Neuronal stem cell (in vitro differentiated cells): ENCODE measurements at regions not wholly inside any gene's neighbourhood (a gene's known extent, or its start where the extent isn't known, plus 50 kb on each side); places are given as distances from the start of the nearest gene placed in this dataset.
A peak's percentile ranks its signal among the peaks of the same experiment; 100 is the strongest.

Experiments
- DNase-seq: peaks from one replicate; pipeline ENCODE4 v3.0.0-alpha.2; 2013; ENCODE audit warnings: low spot score
- H2AFZ ChIP-seq: one replicate; pipeline ENCODE4 v1.6.1; 2013; ENCODE audit warnings: mild to moderate bottlenecking, low read length, inconsistent platforms
- H2AK5ac ChIP-seq: 2 replicates; pipeline ENCODE4 v1.6.1; 2013; ENCODE audit warnings: low read depth, mild to moderate bottlenecking, inconsistent platforms, low read length, moderate library complexity, mixed read lengths
- H2BK120ac ChIP-seq: 2 replicates; pipeline ENCODE4 v1.6.1; 2013; ENCODE audit warnings: low read depth, mild to moderate bottlenecking, inconsistent platforms, low read length, moderate library complexity, mixed read lengths
- H2BK12ac ChIP-seq: one replicate; pipeline ENCODE4 v1.6.1; 2013; ENCODE audit warnings: low read length, inconsistent platforms
- H2BK15ac ChIP-seq: 2 replicates; pipeline ENCODE4 v1.6.1; 2013; ENCODE audit warnings: mild to moderate bottlenecking, low read length, inconsistent platforms, mixed read lengths
- H2BK5ac ChIP-seq: one replicate; pipeline ENCODE4 v1.6.1; 2013; ENCODE audit warnings: inconsistent platforms, mild to moderate bottlenecking, low read length, moderate library complexity
- H3K14ac ChIP-seq: one replicate; pipeline ENCODE4 v1.6.1; 2013; ENCODE audit warnings: low read length, inconsistent platforms
- H3K18ac ChIP-seq: 2 replicates; pipeline ENCODE4 v1.6.1; 2013; ENCODE audit warnings: low read length, inconsistent platforms
- H3K23ac ChIP-seq: 2 replicates; pipeline ENCODE4 v1.6.1; 2013; ENCODE audit warnings: low read depth, mild to moderate bottlenecking, mixed read lengths, low read length, inconsistent platforms; ENCODE audit not compliant: poor library complexity
- H3K27ac ChIP-seq: replicated peaks from 3 replicates; pipeline ENCODE4 v1.5.1; 2013; ENCODE audit warnings: low read length, inconsistent platforms
- H3K27me3 ChIP-seq, 3 experiments: 2 replicates each; pipeline ENCODE4 v1.6.1; 2013; ENCODE audit warnings: low read length in 3 of 3, mild to moderate bottlenecking in 2 of 3, inconsistent platforms in 1 of 3, low read depth in 1 of 3, mixed read lengths in 1 of 3, moderate library complexity in 1 of 3; ENCODE audit not compliant: control insufficient read depth in 3 of 3, insufficient read depth in 3 of 3
- H3K36me3 ChIP-seq, 2 donors: replicated peaks in 1 of 2; 2 replicates each; pipeline ENCODE4 v1.6.1; 2013; ENCODE audit warnings: low read length in 2 of 2; ENCODE audit not compliant: control insufficient read depth in 2 of 2, insufficient read depth in 2 of 2
- H3K4ac ChIP-seq: 2 replicates; pipeline ENCODE4 v1.6.1; 2013; ENCODE audit warnings: inconsistent platforms, mild to moderate bottlenecking, low read length, moderate library complexity
- H3K4me1 ChIP-seq, 2 donors: 1 replicate in 1 of 2; 2 replicates in 1 of 2; pipeline ENCODE4 v1.6.1; 2013; ENCODE audit warnings: low read length in 2 of 2, low read depth in 1 of 2; ENCODE audit not compliant: control insufficient read depth in 2 of 2, insufficient read depth in 1 of 2
- H3K4me2 ChIP-seq: one replicate; pipeline ENCODE4 v1.6.1; 2013; ENCODE audit warnings: mild to moderate bottlenecking, low read length, inconsistent platforms; ENCODE audit not compliant: insufficient read depth, poor library complexity, severe bottlenecking
- H3K4me3 ChIP-seq, 2 donors: 2 replicates each; pipeline ENCODE4 v1.5.1; 2013; ENCODE audit warnings: low read length in 2 of 2, mild to moderate bottlenecking in 2 of 2, inconsistent platforms in 1 of 2, moderate library complexity in 1 of 2
- H3K79me1 ChIP-seq: one replicate; pipeline ENCODE4 v1.6.1; 2013; ENCODE audit warnings: low read depth, mild to moderate bottlenecking, inconsistent platforms, low read length, moderate library complexity
- H3K9ac ChIP-seq: one replicate; pipeline ENCODE4 v1.6.1; 2013; ENCODE audit warnings: mild to moderate bottlenecking, low read depth, low read length, inconsistent platforms; ENCODE audit not compliant: poor library complexity
- H3K9me3 ChIP-seq, 2 donors: replicated peaks in 1 of 2; 2 replicates each; pipeline versions ENCODE3 to v1.6.1; 2013; ENCODE audit warnings: low read length in 2 of 2, mild to moderate bottlenecking in 2 of 2, inconsistent platforms in 1 of 2, low read depth in 1 of 2, mixed read lengths in 1 of 2, moderate library complexity in 1 of 2; ENCODE audit not compliant: control insufficient read depth in 2 of 2, insufficient read depth in 1 of 2
- H4K8ac ChIP-seq: one replicate; pipeline ENCODE4 v1.6.1; 2013; ENCODE audit warnings: low read depth, mild to moderate bottlenecking, inconsistent platforms, low read length, moderate library complexity
- H4K91ac ChIP-seq: one replicate; pipeline ENCODE4 v1.6.1; 2013; ENCODE audit warnings: low read length, low read depth, mild to moderate bottlenecking, inconsistent platforms; ENCODE audit not compliant: poor library complexity
- WGBS, 2 donors: extraction: QIAGEN DNeasy Blood & Tissue Kit; methylation state at CpG; one replicate each; pipeline ENCODE4 v1.1.7; 2013; ENCODE audit warnings: missing lambda C conversion rate in 2 of 2, mixed read lengths in 1 of 2; ENCODE audit not compliant: insufficient read length in 2 of 2, insufficient replicate concordance in 1 of 2; ENCODE audit errors: extremely low coverage in 2 of 2; 5-methylcytosine and 5-hydroxymethylcytosine counted together

DNA sequence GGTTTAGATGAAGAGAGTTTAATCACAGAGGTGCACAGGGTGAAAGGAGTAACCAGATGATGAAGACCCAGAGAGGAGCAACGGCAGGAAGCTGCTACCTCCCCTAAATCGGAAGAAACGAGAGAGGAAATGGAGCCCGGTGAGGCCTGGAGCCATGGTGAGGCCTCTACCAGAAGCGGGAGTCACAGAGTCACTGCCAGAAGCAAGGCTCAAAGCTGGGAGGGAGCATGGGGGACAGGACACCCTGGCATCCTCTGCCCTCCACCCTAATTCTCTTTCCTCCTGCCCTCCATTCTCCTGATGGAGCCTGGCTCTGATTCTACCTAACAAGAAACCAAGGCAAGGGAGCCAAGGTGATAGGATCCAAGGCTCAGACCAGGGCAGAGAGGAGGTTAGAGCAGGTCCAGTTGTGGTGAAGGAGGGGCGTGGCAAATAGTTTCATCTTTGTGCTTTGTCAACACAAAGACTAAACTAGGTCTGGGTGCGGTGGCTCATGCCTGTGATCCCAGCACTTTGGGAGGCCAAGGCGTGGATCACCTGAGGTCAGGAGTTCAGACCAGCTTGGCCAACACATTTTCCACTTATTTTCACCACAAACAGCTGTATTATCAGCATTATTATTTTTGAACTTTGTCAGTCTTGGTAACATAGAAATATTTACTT, 134.4 kb upstream of the RAI14 start:
- Histone ChIP-seq H3K27me3 (no peaks in the 10 kb centered on the region), H3K14ac (no peak overlapping the region), H2BK15ac (no peak overlapping the region), H3K4ac (no peak overlapping the region), H3K18ac (no peak overlapping the region), H4K91ac (no peak overlapping the region), H3K79me1 (no peaks in the 10 kb centered on the region), H2BK12ac (no peak overlapping the region), H3K9ac (no peak overlapping the region), H3K23ac (no peak overlapping the region), H2BK120ac (no peak overlapping the region), H2AFZ (peak overlapping the region; percentile 18), H3K36me3 (no peaks in the 10 kb centered on the region), H3K9me3 (no peaks in the 10 kb centered on the region), H3K4me2 (no peak overlapping the region), H4K8ac (no peak overlapping the region), H2AK5ac (no peak overlapping the region), H3K4me3 (no peak overlapping the region), H3K4me1 (peaks cover 0 to 5% of the 10 kb centered on the region in 2 donors), H2BK5ac (no peak overlapping the region), H3K27ac (no peak overlapping the region)
- DNase-seq, result no peak
- no CpG with 5 or more reads among the region's 8 CpGs for WGBS, 2 donors

DNA sequence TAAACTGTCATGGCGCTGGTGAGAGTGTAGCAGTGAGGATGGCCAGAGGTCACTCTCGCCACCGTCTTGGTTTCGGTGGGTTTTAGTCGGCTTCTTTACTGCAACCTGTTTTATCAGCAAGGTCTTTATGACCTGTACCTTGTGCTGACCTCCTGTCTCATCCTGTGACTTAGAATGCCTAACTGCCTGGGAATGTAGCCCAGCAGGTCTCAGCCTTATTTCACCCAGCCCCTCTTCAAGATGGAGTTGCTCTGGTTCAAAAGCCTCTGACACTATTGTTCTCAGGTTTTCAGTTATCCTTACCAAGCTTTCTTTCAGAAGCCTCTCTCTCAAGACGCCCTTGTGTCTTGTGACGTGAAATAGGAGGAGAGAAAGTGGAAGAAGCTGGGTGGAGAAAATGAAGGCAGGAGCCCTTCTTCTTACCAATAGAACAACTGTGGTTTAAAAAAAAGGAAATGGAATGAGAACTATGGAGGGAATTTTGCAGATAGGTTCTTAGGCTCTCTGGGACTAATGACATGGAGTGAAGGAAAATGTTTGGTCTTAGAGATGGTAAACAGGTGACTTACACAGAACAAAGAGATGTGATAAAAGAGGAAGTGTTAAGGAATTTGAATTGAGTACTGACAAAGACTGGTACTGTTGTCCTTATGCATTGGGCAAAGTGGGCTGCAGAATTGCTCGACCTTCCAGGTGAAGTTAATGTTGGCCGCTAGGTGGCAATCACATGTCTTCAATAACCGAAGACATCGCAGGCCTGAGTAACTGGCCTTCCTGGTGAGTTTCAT, 133.3 kb upstream of the RAI14 start:
- H3K36me3 ChIP-seq, result no peaks in the 10 kb centered on the region
- H3K4me3 ChIP-seq, result no peak overlapping the region
- no peak overlapping the region for H2BK120ac ChIP-seq
- no peak overlapping the region for H2BK12ac ChIP-seq
- no peak overlapping the region for H3K9ac ChIP-seq
- no peak overlapping the region for H2AK5ac ChIP-seq
- no peak overlapping the region for H3K4ac ChIP-seq
- H3K23ac ChIP-seq, result no peak overlapping the region
- DNase-seq, result peak; percentile 63
- no peaks in the 10 kb centered on the region for H3K27me3 ChIP-seq
- H3K4me2 ChIP-seq, result no peak overlapping the region
- H3K14ac ChIP-seq, result no peak overlapping the region
- no peaks in the 10 kb centered on the region for H3K9me3 ChIP-seq
- no peak overlapping the region for H4K8ac ChIP-seq
- WGBS, 2 donors, result no CpG with 5 or more reads among the region's 11 CpGs
- no peaks in the 10 kb centered on the region for H3K79me1 ChIP-seq
- H2BK15ac ChIP-seq, result no peak overlapping the region
- peak overlapping the region; percentile 64 for H2AFZ ChIP-seq
- H2BK5ac ChIP-seq, result no peak overlapping the region
- no peak overlapping the region for H4K91ac ChIP-seq
- no peak overlapping the region for H3K27ac ChIP-seq
- H3K18ac ChIP-seq, result no peak overlapping the region
- peaks cover 0 to 5% of the 10 kb centered on the region in 2 donors for H3K4me1 ChIP-seq

DNA sequence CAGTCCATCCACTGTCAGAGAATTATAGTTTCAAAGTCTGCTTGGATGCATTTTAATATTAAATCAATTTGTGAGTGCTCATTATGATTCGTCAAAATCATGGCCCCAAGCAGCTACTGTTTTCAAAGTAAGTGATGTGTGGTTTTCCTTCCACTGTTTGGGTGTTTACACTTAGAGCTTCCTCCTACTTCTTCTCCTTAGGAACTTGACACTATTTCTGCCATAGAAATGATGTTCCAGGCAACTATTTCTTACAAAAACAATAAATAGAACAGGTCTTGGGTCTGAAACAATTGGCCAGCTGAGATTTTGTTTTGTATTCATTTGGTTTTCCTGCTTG, 132.8 kb upstream of the RAI14 start:
- Histone ChIP-seq H3K79me1 (no peaks in the 10 kb centered on the region), H2BK15ac (no peak overlapping the region)

DNA sequence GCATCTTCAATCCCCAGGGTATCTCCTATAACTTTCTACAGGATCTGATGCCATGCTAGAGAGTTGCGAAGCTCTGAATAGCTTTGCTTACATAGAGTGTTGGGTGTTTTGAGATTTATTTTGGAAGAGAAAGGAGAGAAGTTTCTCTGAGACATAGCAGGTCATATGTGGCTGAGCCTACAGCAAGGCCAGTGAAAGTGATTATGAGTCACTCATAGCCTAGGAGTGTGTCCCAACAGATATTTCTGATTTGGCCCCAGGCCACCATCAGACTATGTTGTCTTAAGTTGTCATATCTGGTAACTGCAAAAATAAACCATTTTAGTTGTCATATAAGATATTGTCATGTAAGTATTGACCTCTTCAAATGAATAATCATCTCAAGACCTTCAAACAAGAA, 132.0 kb upstream of the RAI14 start:
- no peak overlapping the region for H3K14ac ChIP-seq
- H3K79me1 ChIP-seq, result no peaks in the 10 kb centered on the region
- H3K9me3 ChIP-seq, result no peaks in the 10 kb centered on the region
- no peak overlapping the region for H2BK12ac ChIP-seq
- WGBS, 2 donors, result no CpG with 5 or more reads among the region's 1 CpG
- H2BK120ac ChIP-seq, result no peak overlapping the region
- no peak overlapping the region for H3K9ac ChIP-seq
- H3K36me3 ChIP-seq, result no peaks in the 10 kb centered on the region
- H2BK15ac ChIP-seq, result no peak overlapping the region
- H3K4me3 ChIP-seq, result no peak overlapping the region
- no peak overlapping the region for H4K8ac ChIP-seq
- H2AFZ ChIP-seq, result no peak overlapping the region
- no peak overlapping the region for H4K91ac ChIP-seq
- no peak overlapping the region for H3K18ac ChIP-seq
- no peaks in the 10 kb centered on the region for H3K27me3 ChIP-seq
- no peak for DNase-seq
- no peak overlapping the region for H2BK5ac ChIP-seq
- H3K4me2 ChIP-seq, result no peak overlapping the region
- no peak overlapping the region for H3K4ac ChIP-seq
- no peak overlapping the region for H3K23ac ChIP-seq
- no peak overlapping the region for H3K27ac ChIP-seq
- no peak overlapping the region for H2AK5ac ChIP-seq
- peaks cover 0 to 5% of the 10 kb centered on the region in 2 donors for H3K4me1 ChIP-seq

More for the DNA sequence above, 132.8 kb upstream of the RAI14 start:
- no peak overlapping the region for H3K14ac ChIP-seq
- WGBS, 2 donors, result no CpG with 5 or more reads among the region's 1 CpG
- no peak overlapping the region for H3K18ac ChIP-seq
- no peaks in the 10 kb centered on the region for H3K9me3 ChIP-seq
- no peaks in the 10 kb centered on the region for H3K27me3 ChIP-seq
- no peaks in the 10 kb centered on the region for H3K36me3 ChIP-seq
- H3K4me1 ChIP-seq, result peaks cover 0 to 5% of the 10 kb centered on the region in 2 donors
- H3K4me2 ChIP-seq, result no peak overlapping the region
- no peak overlapping the region for H3K9ac ChIP-seq
- H3K27ac ChIP-seq, result no peak overlapping the region
- peak overlapping the region; percentile 64 for H2AFZ ChIP-seq
- no peak overlapping the region for H3K4ac ChIP-seq
- DNase-seq, result no peak
- H2BK5ac ChIP-seq, result no peak overlapping the region
- no peak overlapping the region for H2BK12ac ChIP-seq
- no peak overlapping the region for H4K8ac ChIP-seq
- no peak overlapping the region for H3K4me3 ChIP-seq
- H2AK5ac ChIP-seq, result no peak overlapping the region
- H2BK120ac ChIP-seq, result no peak overlapping the region
- no peak overlapping the region for H3K23ac ChIP-seq
- H4K91ac ChIP-seq, result no peak overlapping the region
